HG02588 (cell line): ENCODE measurements at regions not wholly inside any gene's neighbourhood (a gene's known extent, or its start where the extent isn't known, plus 50 kb on each side); places are given as distances from the start of the nearest gene placed in this dataset.
"Not testable (repeated sequence)": the region's sequence is repeated elsewhere in the genome, so short reads cannot be mapped to it uniquely, and the experiment has no call there.

ENCODE experiments used
- ATAC-seq: cut with Tn5 transposase; IDR thresholded peaks from one replicate; pipeline ENCODE4 v1.9.1; 2021; ENCODE audit warnings: mild to moderate bottlenecking, moderate library complexity; ENCODE audit not compliant: unreplicated experiment

GRCh38 chr13:109702030-109702597 is 84.3 kb downstream of the IRS2 start:
- not testable (repeated sequence) for ATAC-seq

- ATAC-seq, result no peak
Observed at GRCh38 chr13:109700176-109700575, 86.2 kb downstream of the IRS2 start.

- ATAC-seq, result no peak
Observed at GRCh38 chr13:109699628-109700071, 86.7 kb downstream of the IRS2 start.

- ATAC-seq, result no peak
Observed at GRCh38 chr13:109698779-109699178, 87.6 kb downstream of the IRS2 start.

- ATAC-seq, result no peak
Observed at GRCh38 chr13:109697936-109698335, 88.4 kb downstream of the IRS2 start.

- ATAC-seq, result no peak
Observed at GRCh38 chr13:109695402-109696190, 90.8 kb downstream of the IRS2 start.

GRCh38 chr13:109694972-109695371 is 91.4 kb downstream of the IRS2 start:
- no peak for ATAC-seq

- no peak for ATAC-seq
Observed at GRCh38 chr13:109693213-109693612, 93.2 kb downstream of the IRS2 start.

- ATAC-seq, result no peak
Observed at GRCh38 chr13:109691689-109692088, 94.7 kb downstream of the IRS2 start.

- ATAC-seq, result no peak
Observed at GRCh38 chr13:109687559-109688448, 98.6 kb downstream of the IRS2 start.

GRCh38 chr13:109685203-109685602 is 101.2 kb downstream of the IRS2 start:
- ATAC-seq, result no peak

- ATAC-seq, result no peak
Observed at GRCh38 chr13:109684824-109685202, 101.6 kb downstream of the IRS2 start.

- ATAC-seq, result no peak
Observed at GRCh38 chr13:109684084-109684823, 102.1 kb downstream of the IRS2 start.

- ATAC-seq, result no peak
Observed at GRCh38 chr13:109682534-109683244, 103.7 kb downstream of the IRS2 start.

GRCh38 chr13:109680930-109681329 is 105.5 kb downstream of the IRS2 start:
- ATAC-seq, result no peak

GRCh38 chr13:109680288-109680687 is 106.1 kb downstream of the IRS2 start:
- ATAC-seq, result no peak

- no peak for ATAC-seq
Observed at GRCh38 chr13:109678459-109678858, 107.9 kb downstream of the IRS2 start.

GRCh38 chr13:109677206-109677605 is 109.2 kb downstream of the IRS2 start:
- ATAC-seq, result no peak

GRCh38 chr13:109673477-109673876 is 112.9 kb downstream of the IRS2 start:
- ATAC-seq, result no peak

GRCh38 chr13:109672545-109672944 is 113.8 kb downstream of the IRS2 start:
- ATAC-seq, result no peak
